HEK293 (cell line): ENCODE measurements at regions not wholly inside any gene's neighbourhood (a gene's known extent, or its start where the extent isn't known, plus 50 kb on each side); places are given as distances from the start of the nearest gene placed in this dataset.
"Not testable (repeated sequence)": the region's sequence is repeated elsewhere in the genome, so short reads cannot be mapped to it uniquely, and the experiment has no call there.

ENCODE experiments used
- ATF2 ChIP-seq: fragments of 450-650 bp; formaldehyde crosslinking; IDR thresholded peaks from 2 replicates; pipeline ENCODE4 v1.5.1; 2016; ENCODE audit warnings: missing biosample characterization, missing genetic modification characterization, low read depth
- CTCF ChIP-seq: fragments of 450-650 bp; formaldehyde crosslinking; IDR thresholded peaks from 2 replicates; pipeline ENCODE4 v1.5.1; 2016; ENCODE audit warnings: missing biosample characterization, missing genetic modification characterization
- ZNF292 ChIP-seq: fragments of 450-650 bp; formaldehyde crosslinking; IDR thresholded peaks from 2 replicates; pipeline ENCODE4 v1.5.1; 2016; ENCODE audit warnings: low read depth, missing biosample characterization, missing genetic modification characterization, borderline replicate concordance
- ZNF639 ChIP-seq: fragments of 450-650 bp; formaldehyde crosslinking; IDR thresholded peaks from 2 replicates; pipeline ENCODE4 v1.5.1; 2016; ENCODE audit warnings: missing biosample characterization, missing genetic modification characterization

GRCh38 chrX:63277394-63277793, 73.7 kb downstream of the SPIN4 start:
- not testable (repeated sequence) for TF ChIP-seq CTCF (tag by site-specific recombination); ATF2; ZNF639 (tag by site-specific recombination); ZNF292 (tag by site-specific recombination)
